CD4-positive, CD25-positive, alpha-beta regulatory T cell (primary cell): ENCODE measurements at regions not wholly inside any gene's neighbourhood (a gene's known extent, or its start where the extent isn't known, plus 50 kb on each side); places are given as distances from the start of the nearest gene placed in this dataset.
"Not testable (repeated sequence)": the region's sequence is repeated elsewhere in the genome, so short reads cannot be mapped to it uniquely, and the experiment has no call there.

Experiments
- ATAC-seq, 2 donors: fragments of 150-1000 bp; cut with Tn5 transposase; one replicate each; pipeline ENCODE4 v1.10.0; 2021; ENCODE audit warnings: low read depth in 2 of 2, moderate number of reproducible peaks in 2 of 2, moderate library complexity in 1 of 2
- DNase-seq, 3 donors: peaks; one replicate each; pipeline versions ENCODE4 v3.0.0 to v3.0.0-alpha.2; 2012 to 2022; ENCODE audit warnings: mixed read lengths in 1 of 3
- H3K27ac ChIP-seq: one replicate; pipeline ENCODE4 v1.7.0; 2013; ENCODE audit warnings: mild to moderate bottlenecking, low read length; ENCODE audit not compliant: insufficient read depth, poor library complexity, severe bottlenecking
- H3K27me3 ChIP-seq: one replicate; pipeline ENCODE4 v1.7.0; 2013; ENCODE audit warnings: low read length; ENCODE audit not compliant: control insufficient read depth, insufficient read depth
- H3K36me3 ChIP-seq: one replicate; pipeline ENCODE4 v1.7.0; 2013; ENCODE audit warnings: mild to moderate bottlenecking, low read length, moderate library complexity; ENCODE audit not compliant: control insufficient read depth, insufficient read depth
- H3K4me1 ChIP-seq: 2 replicates; pipeline ENCODE4 v1.7.0; 2013; ENCODE audit warnings: mild to moderate bottlenecking, low read length; ENCODE audit not compliant: insufficient read depth, control insufficient read depth, poor library complexity, severe bottlenecking
- H3K4me3 ChIP-seq: one replicate; pipeline ENCODE4 v1.7.0; 2013; ENCODE audit warnings: low read depth, mild to moderate bottlenecking, low read length, moderate library complexity
- H3K9me3 ChIP-seq, 2 experiments: 1 replicate in 1 of 2; 2 replicates in 1 of 2; pipeline ENCODE4 v1.7.0; 2013; ENCODE audit warnings: low read length in 2 of 2, mild to moderate bottlenecking in 1 of 2, moderate library complexity in 1 of 2; ENCODE audit not compliant: control insufficient read depth in 2 of 2
- H3K27ac Mint-ChIP-seq, 3 donors: one replicate each; pipeline ENCODE4 v1.8.0; 2020 to 2022; ENCODE audit warnings: mild to moderate bottlenecking in 3 of 3, mixed read lengths in 3 of 3, moderate library complexity in 2 of 3
- H3K27me3 Mint-ChIP-seq: one replicate; pipeline ENCODE4 v1.8.0; 2022; ENCODE audit warnings: mild to moderate bottlenecking, mixed read lengths
- H3K36me3 Mint-ChIP-seq: one replicate; pipeline ENCODE4 v1.8.0; 2020; ENCODE audit warnings: mixed read lengths
- H3K4me1 Mint-ChIP-seq, 4 donors: one replicate each; pipeline ENCODE4 v1.8.0; 2020 to 2022; ENCODE audit warnings: mixed read lengths in 4 of 4, mild to moderate bottlenecking in 1 of 4
- H3K4me3 Mint-ChIP-seq, 4 donors: one replicate each; pipeline ENCODE4 v1.8.0; 2020 to 2022; ENCODE audit warnings: mild to moderate bottlenecking in 4 of 4, mixed read lengths in 4 of 4, moderate library complexity in 3 of 4
- H3K9me3 Mint-ChIP-seq, 7 donors: one replicate each; pipeline ENCODE4 v1.8.0; 2020 to 2022; ENCODE audit warnings: mixed read lengths in 7 of 7, mild to moderate bottlenecking in 3 of 7, moderate library complexity in 2 of 7

- Mint-ChIP-seq H3K4me1 (peaks cover 0 to 5% (median 0%) of the 10 kb centered on the region in 4 donors), H3K9me3 (no peaks in the 10 kb centered on the region)
Observed at GRCh38 chr6:150694889-150695288, 95.2 kb downstream of the PLEKHG1 start.

DNA sequence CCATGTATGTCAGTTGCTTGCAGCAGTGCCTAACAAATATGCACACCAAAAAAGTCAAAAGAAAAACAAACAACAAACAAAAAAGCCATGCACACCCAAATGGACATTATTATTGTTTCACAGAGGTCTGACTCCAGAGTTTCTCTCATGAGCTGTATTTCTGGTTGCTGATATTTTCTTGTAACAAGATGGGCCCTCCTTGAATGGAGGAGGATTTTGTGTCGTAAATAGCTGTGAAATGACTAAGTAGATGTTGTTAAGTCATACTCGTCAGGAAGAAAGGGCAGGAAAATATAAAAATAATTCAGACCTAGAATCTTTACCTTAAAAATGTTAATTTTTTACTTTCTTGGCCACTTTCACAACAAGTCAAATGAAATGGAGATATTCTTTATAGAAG is 96.0 kb downstream of the PLEKHG1 start:
- no peak overlapping the region for H3K4me3 ChIP-seq
- no peaks in the 10 kb centered on the region for H3K36me3 ChIP-seq
- H3K9me3 ChIP-seq: no peaks in the 10 kb centered on the region
- no peaks in the 10 kb centered on the region for H3K36me3 Mint-ChIP-seq
- no peak overlapping the region for H3K4me3 Mint-ChIP-seq
- H3K4me1 Mint-ChIP-seq: peaks cover 0 to 5% (median 0%) of the 10 kb centered on the region in 4 donors
- no peak overlapping the region for H3K27ac Mint-ChIP-seq
- no peaks in the 10 kb centered on the region for H3K9me3 Mint-ChIP-seq
- no peaks in the 10 kb centered on the region for H3K4me1 ChIP-seq
- ATAC-seq: no peak
- H3K27me3 Mint-ChIP-seq: no peaks in the 10 kb centered on the region
- no peaks in the 10 kb centered on the region for H3K27me3 ChIP-seq
- no peak overlapping the region for H3K27ac ChIP-seq
- no peak for DNase-seq

More at GRCh38 chr6:150694889-150695288, 95.2 kb downstream of the PLEKHG1 start:
- no peak overlapping the region for H3K27ac ChIP-seq
- H3K36me3 ChIP-seq: no peaks in the 10 kb centered on the region
- H3K36me3 Mint-ChIP-seq: no peaks in the 10 kb centered on the region
- ATAC-seq (no peak), DNase-seq (no peak)
- no peak overlapping the region for H3K4me3 ChIP-seq
- no peaks in the 10 kb centered on the region for H3K27me3 Mint-ChIP-seq
- no peak overlapping the region for H3K27ac Mint-ChIP-seq
- H3K9me3 ChIP-seq: no peaks in the 10 kb centered on the region
- no peaks in the 10 kb centered on the region for H3K27me3 ChIP-seq
- no peaks in the 10 kb centered on the region for H3K4me1 ChIP-seq
- H3K4me3 Mint-ChIP-seq: no peak overlapping the region

GRCh38 chr6:150696190-150696589 is 96.5 kb downstream of the PLEKHG1 start:
- no peaks in the 10 kb centered on the region for H3K36me3 ChIP-seq
- Mint-ChIP-seq H3K36me3 (no peaks in the 10 kb centered on the region), H3K4me1 (peaks cover 0 to 5% (median 0%) of the 10 kb centered on the region in 4 donors), H3K4me3 (no peak overlapping the region), H3K27me3 (no peaks in the 10 kb centered on the region), H3K27ac (no peak overlapping the region), H3K9me3 (no peaks in the 10 kb centered on the region)
- no peaks in the 10 kb centered on the region for H3K27me3 ChIP-seq
- ATAC-seq: no peak
- H3K4me1 ChIP-seq: no peaks in the 10 kb centered on the region
- H3K9me3 ChIP-seq: no peaks in the 10 kb centered on the region
- DNase-seq: no peak
- no peak overlapping the region for H3K27ac ChIP-seq
- H3K4me3 ChIP-seq: no peak overlapping the region

DNA sequence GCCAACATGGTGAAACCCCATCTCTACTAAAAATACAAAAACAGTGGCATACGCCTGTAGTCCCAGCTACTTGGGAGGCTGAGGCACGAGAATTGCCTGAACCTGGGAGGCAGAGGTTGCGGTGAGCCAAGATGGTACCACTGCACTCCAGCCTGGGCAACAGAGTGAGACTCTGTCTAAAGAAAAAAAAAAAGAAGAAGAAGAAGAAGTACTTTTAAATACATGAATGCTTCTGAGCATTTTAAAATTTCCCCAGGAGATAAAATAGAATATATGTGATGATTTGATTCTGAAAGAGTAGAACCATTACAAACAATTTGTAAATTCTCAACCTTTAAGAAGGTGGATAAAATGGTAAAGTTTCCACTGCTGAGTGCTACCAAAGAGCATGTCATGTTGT is 97.2 kb downstream of the PLEKHG1 start:
- not testable (repeated sequence) for H3K4me1 Mint-ChIP-seq, ATAC-seq, H3K36me3 Mint-ChIP-seq, H3K27me3 Mint-ChIP-seq, H3K36me3 ChIP-seq, H3K27ac Mint-ChIP-seq, H3K9me3 ChIP-seq, H3K27ac ChIP-seq, H3K4me3 Mint-ChIP-seq, H3K4me3 ChIP-seq, H3K27me3 ChIP-seq, DNase-seq, H3K4me1 ChIP-seq, H3K9me3 Mint-ChIP-seq

DNA sequence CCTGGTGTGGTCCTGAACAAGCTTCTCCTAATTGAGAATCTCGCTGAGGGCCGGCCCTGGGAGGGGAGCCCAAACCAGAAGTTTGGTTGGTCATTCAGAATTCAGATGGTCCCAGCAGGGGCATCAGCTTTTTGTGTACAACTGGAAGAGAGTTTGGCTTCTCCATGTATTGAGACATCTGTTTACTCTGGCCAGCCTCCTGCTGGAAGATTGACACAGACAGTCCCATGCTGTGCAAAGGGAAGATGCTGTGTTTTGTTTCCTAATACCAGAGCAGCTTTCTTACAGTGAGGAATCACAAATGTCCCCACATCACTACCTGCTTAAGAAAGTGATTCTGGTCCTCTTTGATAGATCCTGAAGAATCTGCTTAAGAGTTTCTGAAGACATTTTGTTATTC is 97.8 kb downstream of the PLEKHG1 start:
- H3K9me3 ChIP-seq: no peaks in the 10 kb centered on the region
- H3K27me3 ChIP-seq: no peaks in the 10 kb centered on the region
- no peaks in the 10 kb centered on the region for H3K9me3 Mint-ChIP-seq
- H3K4me3 ChIP-seq: no peak overlapping the region
- no peaks in the 10 kb centered on the region for H3K36me3 ChIP-seq
- ATAC-seq (no peak), DNase-seq (no peak)
- no peaks in the 10 kb centered on the region for H3K4me1 ChIP-seq
- H3K4me1 Mint-ChIP-seq: peaks cover 0 to 5% (median 0%) of the 10 kb centered on the region in 4 donors
- no peaks in the 10 kb centered on the region for H3K36me3 Mint-ChIP-seq
- H3K27ac ChIP-seq: no peak overlapping the region
- H3K27ac Mint-ChIP-seq: no peak overlapping the region
- no peaks in the 10 kb centered on the region for H3K27me3 Mint-ChIP-seq
- H3K4me3 Mint-ChIP-seq: no peak overlapping the region

GRCh38 chr6:150698391-150698790 is 98.7 kb downstream of the PLEKHG1 start:
- no peaks in the 10 kb centered on the region for H3K36me3 Mint-ChIP-seq
- H3K27me3 Mint-ChIP-seq: no peaks in the 10 kb centered on the region
- H3K27me3 ChIP-seq: no peaks in the 10 kb centered on the region
- ATAC-seq: no peak
- H3K4me1 Mint-ChIP-seq: peaks cover 0 to 5% (median 0%) of the 10 kb centered on the region in 4 donors
- no peak overlapping the region for H3K4me3 ChIP-seq
- H3K36me3 ChIP-seq: no peaks in the 10 kb centered on the region
- no peaks in the 10 kb centered on the region for H3K4me1 ChIP-seq
- H3K9me3 ChIP-seq: no peaks in the 10 kb centered on the region
- no peak overlapping the region for H3K4me3 Mint-ChIP-seq
- no peak overlapping the region for H3K27ac ChIP-seq
- DNase-seq: no peak
- no peaks in the 10 kb centered on the region for H3K9me3 Mint-ChIP-seq
- H3K27ac Mint-ChIP-seq: no peak overlapping the region

DNA sequence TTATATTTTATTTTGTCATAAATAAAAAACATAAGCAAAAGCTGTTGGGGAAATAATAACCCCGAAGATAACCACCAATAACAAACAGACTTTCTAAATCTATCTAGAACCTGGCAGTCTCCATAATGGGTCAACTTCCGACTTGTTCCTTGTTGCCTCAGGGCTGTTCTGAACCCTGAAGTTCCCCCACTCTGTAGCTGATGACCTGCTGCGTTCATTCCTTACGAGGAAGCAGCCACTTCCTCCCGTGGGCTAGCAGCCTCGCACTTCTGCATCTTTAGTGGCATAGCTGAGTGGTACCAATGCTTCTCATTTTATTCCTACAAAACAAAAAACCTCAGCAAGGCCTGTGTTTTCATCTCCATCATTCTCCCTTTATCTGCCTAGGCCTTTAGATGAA is 103.0 kb downstream of the PLEKHG1 start:
- no peaks in the 10 kb centered on the region for H3K36me3 Mint-ChIP-seq
- Histone ChIP-seq H3K4me1 (no peaks in the 10 kb centered on the region), H3K9me3 (no peaks in the 10 kb centered on the region), H3K4me3 (no peak overlapping the region), H3K27ac (no peak overlapping the region), H3K27me3 (no peaks in the 10 kb centered on the region), H3K36me3 (no peaks in the 10 kb centered on the region)
- DNase-seq (no peak), ATAC-seq (no peak)
- no peaks in the 10 kb centered on the region for H3K4me1 Mint-ChIP-seq
- H3K27me3 Mint-ChIP-seq: no peaks in the 10 kb centered on the region
- H3K4me3 Mint-ChIP-seq: no peak overlapping the region
- H3K9me3 Mint-ChIP-seq: peaks cover 0 to 1% (median 0%) of the 10 kb centered on the region in 7 donors
- H3K27ac Mint-ChIP-seq: no peak overlapping the region

GRCh38 chr6:150704447-150705192 is 104.9 kb downstream of the PLEKHG1 start:
- Histone ChIP-seq H3K4me3 (no peak overlapping the region), H3K9me3 (no peaks in the 10 kb centered on the region), H3K27ac (no peak overlapping the region), H3K4me1 (no peaks in the 10 kb centered on the region), H3K27me3 (no peaks in the 10 kb centered on the region), H3K36me3 (no peaks in the 10 kb centered on the region)
- DNase-seq (no peak), ATAC-seq (no peak)
- Mint-ChIP-seq H3K4me1 (peaks cover 0 to 2% (median 0%) of the 10 kb centered on the region in 4 donors), H3K27me3 (no peaks in the 10 kb centered on the region), H3K4me3 (no peak overlapping the region), H3K9me3 (peaks cover 0 to 2% (median 0%) of the 10 kb centered on the region in 7 donors), H3K36me3 (no peaks in the 10 kb centered on the region), H3K27ac (no peak overlapping the region)
